WTC11 (cell line): ENCODE measurements at regions not wholly inside any gene's neighbourhood (a gene's known extent, or its start where the extent isn't known, plus 50 kb on each side); places are given as distances from the start of the nearest gene placed in this dataset.
"Not testable (repeated sequence)": the region's sequence is repeated elsewhere in the genome, so short reads cannot be mapped to it uniquely, and the experiment has no call there.

Source experiments
- ATAC-seq: fragments of 200-7000 bp; cut with Tn5 transposase; 2 replicates; pipeline ENCODE4 v1.10.0; 2021; ENCODE audit warnings: mild to moderate bottlenecking, moderate library complexity
- CTCF ChIA-PET: fragments of 300-600 bp; sonication (Branson Sonifier 250); formaldehyde crosslinking; loops from one replicate; lab custom pipeline; 2021; ENCODE audit warnings: antibody characterized with exemption; lab: Charles Lee
- POLR2A ChIA-PET: fragments of 350-600 bp; sonication (Branson Sonifier 250); formaldehyde crosslinking; loops from one replicate; lab custom pipeline; 2021; ENCODE audit warnings: antibody characterized with exemption; lab: Charles Lee
- DNase-seq: peaks from one replicate; pipeline ENCODE4 v3.0.0; 2021; ENCODE audit warnings: low spot score
- H3K27ac Mint-ChIP-seq: 2 replicates; pipeline ENCODE4 v1.8.0; 2021; ENCODE audit warnings: mixed read lengths
- H3K27me3 Mint-ChIP-seq: 2 replicates; pipeline ENCODE4 v1.8.0; 2021; ENCODE audit warnings: low read depth, mild to moderate bottlenecking, moderate library complexity, mixed read lengths
- H3K36me3 Mint-ChIP-seq: 2 replicates; pipeline ENCODE4 v1.8.0; 2021; ENCODE audit warnings: mixed read lengths
- H3K4me1 Mint-ChIP-seq: 2 replicates; pipeline ENCODE4 v1.8.0; 2022; ENCODE audit warnings: mixed read lengths
- H3K4me3 Mint-ChIP-seq: 2 replicates; pipeline ENCODE4 v1.8.0; 2021; ENCODE audit warnings: mild to moderate bottlenecking, moderate library complexity, mixed read lengths
- H3K9me3 Mint-ChIP-seq: 2 replicates; pipeline ENCODE4 v1.8.0; 2021; ENCODE audit warnings: mixed read lengths
- CBFB ChIP-seq: sonication (generic); formaldehyde crosslinking; IDR thresholded peaks from 2 replicates; pipeline ENCODE4 v1.8.1; 2022; ENCODE audit warnings: mild to moderate bottlenecking, low read depth, missing genetic modification reagents
- GTF2I ChIP-seq: fragments of 250-450 bp; sonication (Bioruptor Pico); conservative IDR thresholded peaks from 2 replicates; pipeline ENCODE4 v1.4.0; 2021; ENCODE audit warnings: mild to moderate bottlenecking
- SMAD4 ChIP-seq: sonication (generic); formaldehyde crosslinking; IDR thresholded peaks from 2 replicates; pipeline ENCODE4 v1.8.0; 2022; ENCODE audit warnings: mild to moderate bottlenecking, missing genetic modification reagents
- SOX15 ChIP-seq: fragments of 250-450 bp; sonication (Bioruptor Pico); IDR thresholded peaks from 2 replicates; pipeline ENCODE4 v1.9.0; 2021; ENCODE audit warnings: mild to moderate bottlenecking
- SP1 ChIP-seq: sonication (generic); formaldehyde crosslinking; conservative IDR thresholded peaks from 2 replicates; pipeline ENCODE4 v1.8.1; 2022; ENCODE audit warnings: missing genetic modification reagents
- TEAD4 ChIP-seq: sonication (generic); formaldehyde crosslinking; IDR thresholded peaks from 2 replicates; pipeline ENCODE4 v1.8.0; 2022; ENCODE audit warnings: mild to moderate bottlenecking, missing genetic modification reagents
- ZNF219 ChIP-seq: sonication (generic); formaldehyde crosslinking; IDR thresholded peaks from 2 replicates; pipeline ENCODE4 v1.8.0; 2023; ENCODE audit warnings: missing genetic modification reagents, mild to moderate bottlenecking, borderline replicate concordance
- TF ChIP-seq, protein P1 (sequence below): sonication (generic); formaldehyde crosslinking; IDR thresholded peaks from 2 replicates; pipeline ENCODE4 v1.8.1; 2022; ENCODE audit warnings: low read depth, missing genetic modification reagents, borderline replicate concordance
- TF ChIP-seq, protein P2 (sequence below): sonication (generic); formaldehyde crosslinking; IDR thresholded peaks from 2 replicates; pipeline ENCODE4 v1.8.0; 2022; ENCODE audit warnings: missing genetic modification reagents
- TF ChIP-seq, protein P3 (sequence below): sonication (generic); formaldehyde crosslinking; IDR thresholded peaks from 2 replicates; pipeline ENCODE4 v1.8.0; 2023; ENCODE audit warnings: mild to moderate bottlenecking, missing genetic modification reagents
- TF ChIP-seq, protein P4 (sequence below): sonication (generic); formaldehyde crosslinking; IDR thresholded peaks from 2 replicates; pipeline ENCODE4 v1.8.0; 2022; ENCODE audit warnings: mild to moderate bottlenecking, missing genetic modification reagents
- TF ChIP-seq, protein P5 (sequence below): fragments of 250-450 bp; sonication (Bioruptor Pico); IDR thresholded peaks from 2 replicates; pipeline ENCODE4 v1.9.0; 2021; ENCODE audit warnings: mild to moderate bottlenecking
- TF ChIP-seq, protein P6 (sequence below): sonication (generic); formaldehyde crosslinking; IDR thresholded peaks from 2 replicates; pipeline ENCODE4 v1.8.1; 2023; ENCODE audit warnings: mild to moderate bottlenecking, missing genetic modification reagents, moderate library complexity
- TF ChIP-seq, protein P7 (sequence below): sonication (generic); formaldehyde crosslinking; IDR thresholded peaks from 2 replicates; pipeline ENCODE4 v1.8.1; 2022; ENCODE audit warnings: low read depth, mild to moderate bottlenecking, moderate library complexity, missing genetic modification reagents, borderline replicate concordance
- TF ChIP-seq, protein P8 (sequence below): sonication (generic); formaldehyde crosslinking; IDR thresholded peaks from 2 replicates; pipeline ENCODE4 v1.8.1; 2023; ENCODE audit warnings: mild to moderate bottlenecking, missing genetic modification reagents

DNA sequence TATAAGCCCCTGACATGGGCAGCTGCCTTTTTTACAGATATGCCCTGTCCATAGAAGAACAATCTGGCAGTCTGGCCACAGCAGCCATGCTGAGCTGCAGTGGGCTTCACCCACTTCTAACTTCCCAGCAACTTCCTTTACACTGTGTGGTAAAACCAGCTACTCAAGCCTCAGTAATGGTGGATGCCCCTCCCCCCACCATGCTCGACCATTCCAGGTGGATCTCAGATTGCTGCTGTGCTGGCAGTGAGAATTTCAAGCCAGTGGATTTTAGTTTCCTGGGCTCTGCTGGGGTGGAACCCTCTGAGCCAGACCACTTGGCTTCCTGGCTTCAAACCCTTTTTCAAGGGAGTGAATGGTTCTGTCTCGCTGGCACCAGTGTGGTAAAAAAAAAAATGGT, 355.9 kb upstream of the EDA2R start (continued):
- TF ChIP-seq, protein P1, sequence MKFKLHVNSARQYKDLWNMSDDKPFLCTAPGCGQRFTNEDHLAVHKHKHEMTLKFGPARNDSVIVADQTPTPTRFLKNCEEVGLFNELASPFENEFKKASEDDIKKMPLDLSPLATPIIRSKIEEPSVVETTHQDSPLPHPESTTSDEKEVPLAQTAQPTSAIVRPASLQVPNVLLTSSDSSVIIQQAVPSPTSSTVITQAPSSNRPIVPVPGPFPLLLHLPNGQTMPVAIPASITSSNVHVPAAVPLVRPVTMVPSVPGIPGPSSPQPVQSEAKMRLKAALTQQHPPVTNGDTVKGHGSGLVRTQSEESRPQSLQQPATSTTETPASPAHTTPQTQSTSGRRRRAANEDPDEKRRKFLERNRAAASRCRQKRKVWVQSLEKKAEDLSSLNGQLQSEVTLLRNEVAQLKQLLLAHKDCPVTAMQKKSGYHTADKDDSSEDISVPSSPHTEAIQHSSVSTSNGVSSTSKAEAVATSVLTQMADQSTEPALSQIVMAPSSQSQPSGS (CRISPR knock-in tag) = no peak
- no peak for TF ChIP-seq ZNF219
- TF ChIP-seq SMAD4 = no peak

DNA sequence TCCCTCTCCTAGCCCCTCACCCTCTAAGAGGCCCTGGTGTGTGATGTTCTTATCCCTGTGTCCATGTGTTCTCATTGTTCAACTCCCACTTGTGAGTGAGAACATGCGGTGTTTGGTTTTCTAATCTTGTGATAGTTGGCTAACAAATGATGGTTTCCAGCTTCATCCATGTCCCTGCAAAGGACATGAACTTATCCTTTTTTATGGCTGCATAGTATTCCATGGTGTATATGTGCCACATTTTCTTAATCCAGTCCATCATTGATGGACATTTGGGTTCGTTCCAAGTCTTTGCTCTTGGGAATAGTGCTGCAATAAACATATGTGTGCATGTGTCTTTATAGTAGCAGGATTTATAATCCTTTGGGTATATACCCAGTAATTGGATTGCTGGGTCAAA, 353.2 kb upstream of the EDA2R start:
- peaks cover 14% of the 10 kb centered on the region for H3K4me1 Mint-ChIP-seq
- H3K36me3 Mint-ChIP-seq, H3K4me3 Mint-ChIP-seq, ATAC-seq, H3K27ac Mint-ChIP-seq, DNase-seq, POLR2A ChIA-PET, H3K27me3 Mint-ChIP-seq, CTCF ChIA-PET: not testable (repeated sequence)
- peaks cover 10% of the 10 kb centered on the region for H3K9me3 Mint-ChIP-seq

DNA sequence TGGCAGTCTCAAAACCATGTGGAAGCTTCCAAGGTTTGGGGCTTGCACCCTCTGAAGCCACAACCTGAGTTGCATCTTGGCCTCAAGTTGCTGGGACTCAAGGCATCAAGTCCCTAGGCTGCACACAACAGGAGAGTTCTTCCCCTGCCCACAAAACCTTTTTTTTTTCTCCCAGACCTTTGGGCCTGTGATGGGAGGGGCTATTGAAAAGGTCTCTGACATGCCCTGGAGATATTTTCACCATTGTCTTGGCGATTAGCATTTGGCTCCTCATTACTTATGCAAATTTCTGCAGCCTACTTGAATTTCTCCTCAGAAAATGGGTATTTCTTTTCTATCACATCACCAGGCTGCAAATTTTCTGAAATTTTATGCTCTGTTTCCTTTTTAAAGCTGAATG, 349.5 kb upstream of the EDA2R start:
- DNase-seq (no peak), ATAC-seq (no peak)
- Mint-ChIP-seq H3K4me1 (peaks cover 4% of the 10 kb centered on the region; the same call in 1 of the 2 replicates), H3K36me3 (peaks cover 5% of the 10 kb centered on the region; the same call in 1 of the 2 replicates), H3K4me3 (no peak overlapping the region), H3K27me3 (no peaks in the 10 kb centered on the region), H3K9me3 (peaks cover 10% of the 10 kb centered on the region), H3K27ac (no peak overlapping the region)
- ChIA-PET CTCF (no interaction called here), POLR2A (no interaction called here)
- TF ChIP-seq, protein P2, sequence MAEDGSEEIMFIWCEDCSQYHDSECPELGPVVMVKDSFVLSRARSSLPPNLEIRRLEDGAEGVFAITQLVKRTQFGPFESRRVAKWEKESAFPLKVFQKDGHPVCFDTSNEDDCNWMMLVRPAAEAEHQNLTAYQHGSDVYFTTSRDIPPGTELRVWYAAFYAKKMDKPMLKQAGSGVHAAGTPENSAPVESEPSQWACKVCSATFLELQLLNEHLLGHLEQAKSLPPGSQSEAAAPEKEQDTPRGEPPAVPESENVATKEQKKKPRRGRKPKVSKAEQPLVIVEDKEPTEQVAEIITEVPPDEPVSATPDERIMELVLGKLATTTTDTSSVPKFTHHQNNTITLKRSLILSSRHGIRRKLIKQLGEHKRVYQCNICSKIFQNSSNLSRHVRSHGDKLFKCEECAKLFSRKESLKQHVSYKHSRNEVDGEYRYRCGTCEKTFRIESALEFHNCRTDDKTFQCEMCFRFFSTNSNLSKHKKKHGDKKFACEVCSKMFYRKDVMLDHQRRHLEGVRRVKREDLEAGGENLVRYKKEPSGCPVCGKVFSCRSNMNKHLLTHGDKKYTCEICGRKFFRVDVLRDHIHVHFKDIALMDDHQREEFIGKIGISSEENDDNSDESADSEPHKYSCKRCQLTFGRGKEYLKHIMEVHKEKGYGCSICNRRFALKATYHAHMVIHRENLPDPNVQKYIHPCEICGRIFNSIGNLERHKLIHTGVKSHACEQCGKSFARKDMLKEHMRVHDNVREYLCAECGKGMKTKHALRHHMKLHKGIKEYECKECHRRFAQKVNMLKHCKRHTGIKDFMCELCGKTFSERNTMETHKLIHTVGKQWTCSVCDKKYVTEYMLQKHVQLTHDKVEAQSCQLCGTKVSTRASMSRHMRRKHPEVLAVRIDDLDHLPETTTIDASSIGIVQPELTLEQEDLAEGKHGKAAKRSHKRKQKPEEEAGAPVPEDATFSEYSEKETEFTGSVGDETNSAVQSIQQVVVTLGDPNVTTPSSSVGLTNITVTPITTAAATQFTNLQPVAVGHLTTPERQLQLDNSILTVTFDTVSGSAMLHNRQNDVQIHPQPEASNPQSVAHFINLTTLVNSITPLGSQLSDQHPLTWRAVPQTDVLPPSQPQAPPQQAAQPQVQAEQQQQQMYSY (CRISPR knock-in tag) = no peak
- TF ChIP-seq, protein P3, sequence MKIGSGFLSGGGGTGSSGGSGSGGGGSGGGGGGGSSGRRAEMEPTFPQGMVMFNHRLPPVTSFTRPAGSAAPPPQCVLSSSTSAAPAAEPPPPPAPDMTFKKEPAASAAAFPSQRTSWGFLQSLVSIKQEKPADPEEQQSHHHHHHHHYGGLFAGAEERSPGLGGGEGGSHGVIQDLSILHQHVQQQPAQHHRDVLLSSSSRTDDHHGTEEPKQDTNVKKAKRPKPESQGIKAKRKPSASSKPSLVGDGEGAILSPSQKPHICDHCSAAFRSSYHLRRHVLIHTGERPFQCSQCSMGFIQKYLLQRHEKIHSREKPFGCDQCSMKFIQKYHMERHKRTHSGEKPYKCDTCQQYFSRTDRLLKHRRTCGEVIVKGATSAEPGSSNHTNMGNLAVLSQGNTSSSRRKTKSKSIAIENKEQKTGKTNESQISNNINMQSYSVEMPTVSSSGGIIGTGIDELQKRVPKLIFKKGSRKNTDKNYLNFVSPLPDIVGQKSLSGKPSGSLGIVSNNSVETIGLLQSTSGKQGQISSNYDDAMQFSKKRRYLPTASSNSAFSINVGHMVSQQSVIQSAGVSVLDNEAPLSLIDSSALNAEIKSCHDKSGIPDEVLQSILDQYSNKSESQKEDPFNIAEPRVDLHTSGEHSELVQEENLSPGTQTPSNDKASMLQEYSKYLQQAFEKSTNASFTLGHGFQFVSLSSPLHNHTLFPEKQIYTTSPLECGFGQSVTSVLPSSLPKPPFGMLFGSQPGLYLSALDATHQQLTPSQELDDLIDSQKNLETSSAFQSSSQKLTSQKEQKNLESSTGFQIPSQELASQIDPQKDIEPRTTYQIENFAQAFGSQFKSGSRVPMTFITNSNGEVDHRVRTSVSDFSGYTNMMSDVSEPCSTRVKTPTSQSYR (CRISPR knock-in tag) = no peak
- no peak for TF ChIP-seq TEAD4

DNA sequence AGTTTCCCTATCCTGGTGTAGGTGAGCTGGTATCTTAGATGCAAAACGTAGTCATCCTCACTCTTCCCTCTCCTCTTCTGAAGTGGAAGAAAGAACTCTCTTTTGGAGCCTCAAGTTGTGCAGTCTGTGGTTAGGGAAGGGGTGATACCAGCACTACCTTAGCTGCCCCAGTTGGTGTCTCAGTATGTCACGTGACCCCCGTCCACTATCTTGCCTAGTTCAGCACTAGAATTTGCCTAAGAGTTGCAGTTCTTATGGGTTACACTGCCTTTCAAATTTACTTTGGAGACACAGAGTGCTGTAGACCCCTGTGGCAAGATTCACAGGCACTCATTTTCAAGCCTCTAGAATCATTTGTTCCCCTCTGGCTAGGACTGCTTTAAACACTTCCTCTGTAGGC, 322.8 kb upstream of the EDA2R start:
- Mint-ChIP-seq H3K36me3 (peaks cover 10% of the 10 kb centered on the region; the same call in 1 of the 2 replicates), H3K4me3 (no peak overlapping the region), H3K9me3 (peaks cover 34% of the 10 kb centered on the region), H3K27me3 (peaks cover 3% of the 10 kb centered on the region; the same call in 1 of the 2 replicates), H3K27ac (no peak overlapping the region), H3K4me1 (peaks cover 3% of the 10 kb centered on the region; the same call in 1 of the 2 replicates)
- CTCF ChIA-PET = no interaction called here
- POLR2A ChIA-PET = no interaction called here
- DNase-seq (no peak), ATAC-seq (no peak)
- TF ChIP-seq SOX15 (CRISPR knock-in tag) (no peak), SP1 (CRISPR knock-in tag) (no peak), CBFB (CRISPR knock-in tag) (no peak), GTF2I (CRISPR knock-in tag) (no peak)
- TF ChIP-seq, protein P4, sequence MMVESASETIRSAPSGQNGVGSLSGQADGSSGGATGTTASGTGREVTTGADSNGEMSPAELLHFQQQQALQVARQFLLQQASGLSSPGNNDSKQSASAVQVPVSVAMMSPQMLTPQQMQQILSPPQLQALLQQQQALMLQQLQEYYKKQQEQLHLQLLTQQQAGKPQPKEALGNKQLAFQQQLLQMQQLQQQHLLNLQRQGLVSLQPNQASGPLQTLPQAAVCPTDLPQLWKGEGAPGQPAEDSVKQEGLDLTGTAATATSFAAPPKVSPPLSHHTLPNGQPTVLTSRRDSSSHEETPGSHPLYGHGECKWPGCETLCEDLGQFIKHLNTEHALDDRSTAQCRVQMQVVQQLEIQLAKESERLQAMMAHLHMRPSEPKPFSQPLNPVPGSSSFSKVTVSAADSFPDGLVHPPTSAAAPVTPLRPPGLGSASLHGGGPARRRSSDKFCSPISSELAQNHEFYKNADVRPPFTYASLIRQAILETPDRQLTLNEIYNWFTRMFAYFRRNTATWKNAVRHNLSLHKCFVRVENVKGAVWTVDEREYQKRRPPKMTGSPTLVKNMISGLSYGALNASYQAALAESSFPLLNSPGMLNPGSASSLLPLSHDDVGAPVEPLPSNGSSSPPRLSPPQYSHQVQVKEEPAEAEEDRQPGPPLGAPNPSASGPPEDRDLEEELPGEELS (CRISPR knock-in tag) = no peak
- TF ChIP-seq, protein P5, sequence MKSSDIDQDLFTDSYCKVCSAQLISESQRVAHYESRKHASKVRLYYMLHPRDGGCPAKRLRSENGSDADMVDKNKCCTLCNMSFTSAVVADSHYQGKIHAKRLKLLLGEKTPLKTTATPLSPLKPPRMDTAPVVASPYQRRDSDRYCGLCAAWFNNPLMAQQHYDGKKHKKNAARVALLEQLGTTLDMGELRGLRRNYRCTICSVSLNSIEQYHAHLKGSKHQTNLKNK = no peak
- TF ChIP-seq, protein P6, sequence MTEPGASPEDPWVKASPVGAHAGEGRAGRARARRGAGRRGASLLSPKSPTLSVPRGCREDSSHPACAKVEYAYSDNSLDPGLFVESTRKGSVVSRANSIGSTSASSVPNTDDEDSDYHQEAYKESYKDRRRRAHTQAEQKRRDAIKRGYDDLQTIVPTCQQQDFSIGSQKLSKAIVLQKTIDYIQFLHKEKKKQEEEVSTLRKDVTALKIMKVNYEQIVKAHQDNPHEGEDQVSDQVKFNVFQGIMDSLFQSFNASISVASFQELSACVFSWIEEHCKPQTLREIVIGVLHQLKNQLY (CRISPR knock-in tag) = no peak
- TF ChIP-seq, protein P7, sequence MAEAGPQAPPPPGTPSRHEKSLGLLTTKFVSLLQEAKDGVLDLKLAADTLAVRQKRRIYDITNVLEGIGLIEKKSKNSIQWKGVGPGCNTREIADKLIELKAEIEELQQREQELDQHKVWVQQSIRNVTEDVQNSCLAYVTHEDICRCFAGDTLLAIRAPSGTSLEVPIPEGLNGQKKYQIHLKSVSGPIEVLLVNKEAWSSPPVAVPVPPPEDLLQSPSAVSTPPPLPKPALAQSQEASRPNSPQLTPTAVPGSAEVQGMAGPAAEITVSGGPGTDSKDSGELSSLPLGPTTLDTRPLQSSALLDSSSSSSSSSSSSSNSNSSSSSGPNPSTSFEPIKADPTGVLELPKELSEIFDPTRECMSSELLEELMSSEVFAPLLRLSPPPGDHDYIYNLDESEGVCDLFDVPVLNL (CRISPR knock-in tag) = no peak
- TF ChIP-seq, protein P8, sequence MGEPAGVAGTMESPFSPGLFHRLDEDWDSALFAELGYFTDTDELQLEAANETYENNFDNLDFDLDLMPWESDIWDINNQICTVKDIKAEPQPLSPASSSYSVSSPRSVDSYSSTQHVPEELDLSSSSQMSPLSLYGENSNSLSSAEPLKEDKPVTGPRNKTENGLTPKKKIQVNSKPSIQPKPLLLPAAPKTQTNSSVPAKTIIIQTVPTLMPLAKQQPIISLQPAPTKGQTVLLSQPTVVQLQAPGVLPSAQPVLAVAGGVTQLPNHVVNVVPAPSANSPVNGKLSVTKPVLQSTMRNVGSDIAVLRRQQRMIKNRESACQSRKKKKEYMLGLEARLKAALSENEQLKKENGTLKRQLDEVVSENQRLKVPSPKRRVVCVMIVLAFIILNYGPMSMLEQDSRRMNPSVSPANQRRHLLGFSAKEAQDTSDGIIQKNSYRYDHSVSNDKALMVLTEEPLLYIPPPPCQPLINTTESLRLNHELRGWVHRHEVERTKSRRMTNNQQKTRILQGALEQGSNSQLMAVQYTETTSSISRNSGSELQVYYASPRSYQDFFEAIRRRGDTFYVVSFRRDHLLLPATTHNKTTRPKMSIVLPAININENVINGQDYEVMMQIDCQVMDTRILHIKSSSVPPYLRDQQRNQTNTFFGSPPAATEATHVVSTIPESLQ (CRISPR knock-in tag) = no peak
